Stimulated activated CD8-positive, alpha-beta memory T cell treated with anti-CD3 and anti-CD28 coated beads, Interleukin-15, amount 100 ng/mL, for 4 hours (primary cell): ENCODE measurements at regions not wholly inside any gene's neighbourhood (a gene's known extent, or its start where the extent isn't known, plus 50 kb on each side); places are given as distances from the start of the nearest gene placed in this dataset.

Experiments
- DNase-seq, 2 donors: peaks; one replicate each; pipeline ENCODE4 v3.0.0-alpha.2; 2020; ENCODE audit warnings: low read depth in 2 of 2

- DNase-seq: no peak
Observed at GRCh38 chr15:77713281-77713680, 80.6 kb upstream of the LINGO1 start.

- no peak for DNase-seq
Observed at GRCh38 chr15:77712438-77712837, 79.7 kb upstream of the LINGO1 start.

DNA sequence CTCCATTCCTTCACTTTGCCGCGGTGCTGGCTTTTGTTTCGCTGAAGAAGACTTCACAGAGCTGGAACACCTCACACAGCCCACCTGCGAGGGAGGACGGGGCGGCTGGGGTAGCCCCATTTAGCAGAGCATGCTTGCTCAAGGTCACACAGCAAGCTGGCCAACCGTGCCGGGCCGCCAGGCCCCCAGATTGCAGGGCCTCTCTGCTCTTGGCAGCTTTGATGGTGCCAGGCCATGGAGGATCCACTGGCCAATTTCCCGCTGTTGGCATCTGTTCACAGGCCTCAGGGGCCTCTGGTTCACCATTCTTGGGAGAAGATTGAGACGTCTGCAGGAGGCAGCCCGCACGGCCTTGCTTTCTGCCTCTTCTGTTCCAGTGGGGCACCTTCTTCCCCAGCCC lies 77.9 kb upstream of the LINGO1 start:
- no peak for DNase-seq

DNA sequence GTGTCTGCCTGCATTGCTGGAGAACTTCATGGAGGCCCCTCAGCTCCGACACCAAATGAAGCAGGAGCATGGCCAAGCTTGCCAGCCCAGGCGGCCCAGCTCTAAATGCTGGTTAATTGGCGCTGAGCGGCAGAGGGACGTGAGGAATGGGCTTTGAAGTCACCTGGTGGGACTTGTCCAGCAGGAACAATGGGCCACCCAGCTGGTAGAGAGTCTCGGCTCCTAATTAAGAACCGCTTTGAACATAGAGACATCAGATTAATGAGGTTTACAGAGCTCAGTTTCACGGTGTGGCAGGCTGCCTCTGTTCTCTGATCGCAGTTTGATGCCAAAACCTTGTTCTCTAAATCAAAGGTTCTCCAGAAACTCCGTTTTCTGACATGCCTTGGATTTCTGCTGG lies 77.5 kb upstream of the LINGO1 start:
- DNase-seq: no peak

DNA sequence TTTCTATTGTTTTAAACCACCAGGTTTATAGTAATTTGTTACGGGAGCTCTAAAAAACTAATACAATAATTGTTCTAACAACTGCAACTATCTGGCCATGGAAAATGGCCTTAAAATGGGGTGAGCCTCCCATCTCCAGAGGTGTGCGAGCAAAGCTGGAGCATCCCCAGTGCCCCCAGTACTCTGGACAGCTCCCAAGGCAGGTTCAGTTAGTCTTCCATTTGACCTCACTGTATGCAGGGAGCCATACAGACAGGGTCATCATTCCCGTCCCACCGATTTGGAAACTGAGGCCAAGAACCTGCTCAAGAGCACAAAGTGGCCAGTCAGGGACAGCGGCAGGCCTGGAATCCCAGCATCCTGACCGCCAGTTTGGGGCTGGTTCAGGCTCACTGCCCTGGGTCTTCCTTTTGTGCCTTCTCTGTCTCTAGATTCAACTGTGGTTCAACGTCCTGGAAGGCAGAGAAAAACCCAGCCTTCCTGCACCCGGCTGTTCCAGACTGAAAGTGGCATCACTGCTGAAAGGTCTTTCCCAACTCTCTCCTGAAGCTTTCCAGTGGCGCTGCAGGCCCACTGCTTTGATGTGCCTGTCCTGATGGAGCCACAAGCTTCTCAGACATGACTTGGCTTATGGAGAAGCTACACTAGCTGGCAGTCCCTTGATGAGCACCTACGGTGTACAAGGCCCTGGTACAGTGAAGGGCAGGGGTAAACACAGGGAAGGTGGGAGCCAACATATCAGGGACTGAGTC lies 76.6 kb upstream of the LINGO1 start:
- DNase-seq: no peak

DNA sequence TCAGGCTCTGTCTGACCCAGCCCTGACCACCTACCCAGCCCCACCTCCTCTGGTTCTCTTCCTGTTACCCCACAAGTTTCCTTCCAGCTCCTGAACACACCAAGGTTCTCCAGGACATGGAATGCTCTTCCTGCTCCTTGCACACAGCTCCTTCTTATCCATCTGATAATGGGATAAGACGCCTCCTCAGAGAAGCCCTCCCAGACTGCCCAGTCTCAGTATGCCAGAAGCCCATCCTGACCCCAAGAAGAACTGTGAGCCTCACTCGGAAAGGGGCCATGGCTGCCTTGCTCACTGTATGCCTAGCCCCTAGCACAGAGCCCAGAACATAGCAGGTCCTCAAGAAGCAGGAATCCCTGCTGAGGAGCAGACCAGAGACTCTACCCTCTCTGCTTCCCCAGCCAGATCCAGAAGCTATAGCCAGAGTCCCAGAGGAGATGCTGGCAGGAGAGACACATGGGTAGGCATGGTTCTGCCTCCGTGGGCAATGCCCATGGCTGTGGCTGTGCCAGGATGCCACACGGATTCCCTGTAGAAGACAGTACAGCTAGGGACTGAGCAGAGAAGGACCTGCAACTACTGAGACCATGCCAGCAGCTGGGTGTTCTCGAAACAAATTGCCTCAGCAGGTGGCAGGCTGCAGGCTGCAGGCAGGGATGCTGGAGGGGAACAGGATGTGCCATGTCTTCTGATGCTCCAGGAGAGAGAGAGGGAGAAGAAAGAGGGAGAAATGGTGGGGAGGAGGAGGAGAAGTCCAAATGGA lies 74.0 kb upstream of the LINGO1 start:
- DNase-seq: no peak

- no peak for DNase-seq
Observed at GRCh38 chr15:77702211-77702957, 69.7 kb upstream of the LINGO1 start.

- no peak for DNase-seq
Observed at GRCh38 chr15:77698481-77698880, 65.8 kb upstream of the LINGO1 start.

DNA sequence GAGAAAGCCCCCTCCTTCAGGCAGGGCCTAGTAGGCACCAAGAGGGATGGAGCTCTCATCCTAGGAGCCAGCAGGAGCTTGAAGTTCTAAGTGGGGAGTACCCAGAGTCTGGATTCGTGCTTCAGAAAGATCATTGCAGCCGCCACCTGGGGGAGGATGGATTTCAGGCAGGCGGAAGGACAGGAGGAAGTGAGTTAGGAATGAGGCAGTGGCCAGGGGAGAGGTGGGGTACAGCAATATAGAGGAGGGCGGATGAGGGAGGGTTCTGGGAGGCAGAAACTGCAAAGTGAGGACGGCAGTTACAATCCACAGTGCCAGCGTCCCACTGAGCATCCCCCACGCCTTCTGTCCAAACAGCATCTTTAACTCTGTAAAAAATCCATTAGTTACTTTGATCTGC lies 65.2 kb upstream of the LINGO1 start:
- DNase-seq: no peak

DNA sequence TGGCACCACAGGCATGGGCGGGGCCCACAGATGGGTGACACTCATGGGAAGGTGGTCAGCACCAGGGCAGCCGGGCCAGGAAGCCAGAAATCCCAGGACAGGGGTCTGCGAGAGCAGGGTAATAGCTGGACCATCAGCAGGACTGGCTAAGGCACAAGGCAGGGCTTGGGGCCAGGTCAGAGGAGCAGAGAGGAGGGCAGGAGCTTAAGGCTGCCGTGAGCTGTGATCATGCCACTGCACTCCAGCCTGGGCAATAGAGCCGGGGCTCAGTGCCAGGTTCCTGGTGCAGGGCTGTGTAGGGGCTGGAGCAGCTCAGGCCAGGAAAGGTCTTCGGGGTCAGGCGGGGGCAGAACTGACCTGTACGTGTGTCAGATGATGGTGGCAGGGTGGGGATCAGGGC lies 64.2 kb upstream of the LINGO1 start:
- DNase-seq: no peak

GRCh38 chr15:77695961-77696582 lies 63.4 kb upstream of the LINGO1 start:
- DNase-seq: no peak

DNA sequence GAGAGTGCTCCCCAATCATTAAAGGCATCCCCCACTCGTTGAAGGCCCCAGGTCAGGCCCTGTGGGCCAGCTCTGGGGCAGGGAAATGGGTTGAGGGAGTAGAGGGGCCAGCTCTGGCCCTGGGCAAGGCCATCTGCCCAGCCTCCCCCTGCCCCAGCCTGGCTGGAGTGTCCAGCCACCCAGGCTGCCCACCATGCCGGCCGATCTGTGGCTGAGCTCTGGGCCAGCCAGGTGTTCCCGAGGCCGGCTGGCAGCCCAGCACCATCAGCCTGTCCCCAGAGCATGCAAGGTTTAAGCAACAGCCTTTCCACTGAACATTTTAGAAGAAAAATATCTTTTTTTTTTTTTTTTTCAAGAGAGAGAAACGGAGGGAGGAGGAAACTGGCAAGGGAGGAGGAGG lies 62.8 kb upstream of the LINGO1 start:
- DNase-seq: no peak

GRCh38 chr15:77693576-77693975 lies 60.9 kb upstream of the LINGO1 start:
- no peak for DNase-seq

GRCh38 chr15:77692614-77693013 lies 59.9 kb upstream of the LINGO1 start:
- no peak for DNase-seq

- no peak for DNase-seq
Observed at GRCh38 chr15:77691607-77692006, 58.9 kb upstream of the LINGO1 start.

- no peak for DNase-seq
Observed at GRCh38 chr15:77689821-77690220, 57.1 kb upstream of the LINGO1 start.

- DNase-seq: no peak
Observed at GRCh38 chr15:77688693-77689092, 56.0 kb upstream of the LINGO1 start.

DNA sequence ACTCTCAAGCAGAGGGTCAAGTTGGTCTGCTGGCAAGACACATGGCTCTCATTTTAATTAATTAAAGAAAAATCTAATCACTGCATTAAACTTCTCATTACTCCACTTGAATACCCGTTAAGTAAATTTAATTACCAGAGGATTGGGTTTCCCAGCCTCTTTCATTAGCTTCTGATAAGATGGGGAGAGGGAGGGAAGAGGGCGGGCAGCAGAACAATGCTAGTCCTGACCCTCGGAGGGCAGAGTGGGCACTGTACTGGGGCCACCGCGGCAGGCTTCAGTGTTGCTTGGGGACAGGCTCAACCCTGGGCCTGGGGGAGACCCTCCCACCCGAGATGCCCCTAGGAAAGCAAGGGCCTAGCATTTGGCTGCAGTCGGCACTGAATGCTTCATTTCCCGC lies 55.6 kb upstream of the LINGO1 start:
- no peak for DNase-seq

GRCh38 chr15:77685082-77685815 lies 52.5 kb upstream of the LINGO1 start:
- DNase-seq: no peak

GRCh38 chr15:77684341-77685081 lies 51.8 kb upstream of the LINGO1 start:
- no peak for DNase-seq

DNA sequence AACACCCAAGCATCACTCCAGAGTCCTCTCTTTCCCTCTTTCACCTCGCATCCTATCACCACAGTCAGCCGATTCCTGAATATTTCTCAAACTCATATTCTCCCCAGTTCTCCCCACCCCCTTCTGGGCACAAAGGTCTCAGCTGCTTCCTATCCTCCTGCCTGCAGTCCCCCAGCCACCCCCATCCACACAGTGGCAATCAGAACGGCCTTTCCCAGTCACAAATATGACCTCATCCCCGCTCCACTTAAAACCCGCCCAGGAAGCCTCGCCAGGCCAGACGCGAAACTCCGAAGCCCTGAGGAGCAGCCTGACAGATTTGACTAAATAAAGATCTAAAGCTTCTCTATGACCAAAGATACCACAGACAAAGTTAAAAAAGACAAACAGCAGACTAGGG lies 49.9 kb upstream of the LINGO1 start:
- DNase-seq: no peak
